MV-4-11 (cell line): ENCODE measurements at regions not wholly inside any gene's neighbourhood (a gene's known extent, or its start where the extent isn't known, plus 50 kb on each side); places are given as distances from the start of the nearest gene placed in this dataset.

ENCODE experiments used
- DNase-seq: peaks from one replicate; lab custom pipeline; 2025; lab: John Stamatoyannopoulos, UW

DNA sequence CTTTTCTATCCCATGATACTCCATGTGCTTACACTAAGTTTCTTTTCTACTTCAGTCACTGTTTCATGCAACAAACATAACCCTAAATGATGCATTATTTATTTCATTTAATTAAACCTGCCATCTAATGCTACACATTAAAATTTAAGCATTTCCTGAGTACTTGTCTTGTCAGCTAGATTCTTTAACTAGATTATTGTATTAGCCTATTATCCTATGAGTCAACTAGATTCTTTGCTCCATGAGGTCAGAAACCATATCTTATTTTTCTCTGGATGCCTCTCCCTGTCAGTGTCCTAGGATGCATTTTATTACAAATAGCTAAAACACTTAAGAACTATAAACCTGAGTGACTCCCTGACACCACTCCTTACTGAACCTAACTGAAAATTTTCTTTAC is 652.4 kb downstream of the SLC4A3 start:
- no peak for DNase-seq

DNA sequence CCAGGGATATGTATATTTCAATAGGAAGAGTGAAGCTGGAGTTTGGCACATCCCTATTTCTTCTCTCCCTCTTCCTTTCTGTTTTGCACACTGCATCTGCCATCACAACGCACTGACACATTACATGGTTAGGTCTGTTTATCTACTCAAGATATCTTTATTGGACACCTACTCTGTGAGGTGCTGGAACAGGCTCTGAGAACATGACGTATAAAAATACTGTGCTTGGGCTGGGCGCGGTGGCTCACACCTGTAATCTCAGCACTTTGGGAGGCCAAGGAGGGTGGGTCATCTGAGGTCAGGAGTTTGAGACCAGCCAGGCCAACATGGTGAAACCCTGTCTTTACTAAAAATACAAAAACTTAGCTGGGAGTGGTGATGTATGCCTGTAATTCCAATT is 653.3 kb downstream of the SLC4A3 start:
- no peak for DNase-seq

DNA sequence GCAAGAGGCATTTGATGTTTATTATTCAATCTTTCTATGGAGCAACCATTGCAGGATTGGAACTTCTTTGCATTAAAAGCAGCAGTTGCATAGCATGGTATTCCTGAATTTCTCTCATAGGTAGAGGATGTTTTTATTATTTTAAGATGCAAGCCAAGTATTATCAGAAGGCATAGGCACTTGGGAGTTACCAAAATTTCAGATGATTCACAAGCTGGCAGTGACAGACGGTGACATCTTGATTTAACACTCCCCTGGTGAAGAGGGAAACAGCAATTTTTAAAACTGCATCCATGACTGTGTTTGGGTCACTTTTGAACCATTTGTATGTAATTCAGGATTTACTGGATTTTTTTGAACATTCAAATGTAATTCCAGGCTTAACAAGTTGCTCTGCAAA is 654.3 kb downstream of the SLC4A3 start:
- DNase-seq, result no peak

- no peak for DNase-seq
Observed at GRCh38 chr2:220282236-220282635, 654.8 kb downstream of the SLC4A3 start.

- no peak for DNase-seq
Observed at GRCh38 chr2:220293966-220294365, 666.5 kb downstream of the SLC4A3 start.

DNA sequence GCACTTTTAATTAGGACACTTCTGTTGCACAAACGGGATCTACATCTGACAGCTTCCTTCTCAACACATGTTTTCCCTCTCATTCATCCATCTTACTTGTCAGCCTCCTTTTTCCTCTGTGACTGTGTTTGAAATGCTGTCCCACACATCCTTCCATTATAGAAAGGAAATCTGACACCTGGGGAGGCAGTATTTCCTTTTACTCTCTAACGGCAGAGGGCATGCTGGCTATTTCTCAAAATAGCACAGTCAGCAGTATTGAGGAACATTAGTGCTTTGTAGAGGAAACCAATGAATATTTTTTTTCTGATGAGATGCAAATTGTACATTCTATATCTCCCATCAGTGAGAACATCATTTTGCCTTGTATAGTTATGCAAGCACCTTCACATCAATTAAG is 668.7 kb downstream of the SLC4A3 start:
- no peak for DNase-seq

DNA sequence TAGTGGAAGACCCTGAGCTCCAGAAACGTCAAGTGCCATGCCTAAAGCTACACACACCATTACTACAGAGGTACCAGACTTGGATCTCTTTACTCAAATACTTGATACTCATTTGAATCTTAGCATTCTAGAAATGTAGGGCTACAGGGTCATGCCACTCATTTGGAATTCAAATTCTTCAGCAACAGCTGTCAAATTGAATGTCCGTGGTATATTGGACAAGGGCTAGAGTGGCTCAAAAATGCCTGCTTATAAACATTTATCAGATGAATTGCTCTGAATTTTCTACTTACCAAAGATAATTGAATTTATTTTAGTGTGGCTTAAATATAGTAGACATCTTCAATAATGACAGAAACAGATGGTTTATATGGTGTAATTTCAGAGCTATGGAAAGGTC is 669.7 kb downstream of the SLC4A3 start:
- no peak for DNase-seq

DNA sequence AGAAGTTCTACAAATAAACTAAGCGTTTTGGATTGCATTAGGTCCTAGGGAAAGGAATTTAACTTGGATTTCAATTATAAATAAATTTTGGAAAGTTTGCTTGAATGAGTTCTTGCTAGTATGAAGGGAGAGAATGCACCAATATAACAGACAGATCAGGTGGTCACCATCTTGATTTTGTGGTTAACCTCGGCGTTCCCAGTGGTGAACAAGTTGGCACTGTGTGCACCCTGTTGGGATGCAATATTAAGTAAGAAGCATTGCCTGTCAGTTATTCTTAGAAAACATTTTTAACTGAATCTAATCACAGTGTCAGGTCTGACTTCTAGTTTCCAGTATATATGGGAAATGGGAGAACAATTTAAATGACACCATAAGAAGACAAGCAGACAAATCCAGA is 673.4 kb downstream of the SLC4A3 start:
- no peak for DNase-seq

DNA sequence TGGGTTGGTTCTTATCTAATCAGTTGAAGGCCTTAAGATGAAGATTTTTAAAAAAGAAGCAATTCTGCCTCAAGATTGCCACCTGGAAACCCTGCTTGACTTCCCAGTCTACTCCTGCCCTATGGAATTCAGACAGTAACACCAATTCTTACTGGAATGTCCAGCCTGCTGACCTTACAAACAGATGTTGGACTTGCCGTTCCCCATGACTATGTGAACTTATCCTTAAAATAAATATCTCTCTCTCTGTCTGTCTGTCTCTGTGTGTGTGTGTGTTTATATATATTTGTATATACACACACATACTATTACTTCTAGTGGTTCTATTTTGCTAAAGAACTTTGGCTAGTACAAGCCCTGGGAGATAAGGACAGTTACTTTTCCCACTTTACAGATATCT is 675.3 kb downstream of the SLC4A3 start:
- DNase-seq, result no peak

DNA sequence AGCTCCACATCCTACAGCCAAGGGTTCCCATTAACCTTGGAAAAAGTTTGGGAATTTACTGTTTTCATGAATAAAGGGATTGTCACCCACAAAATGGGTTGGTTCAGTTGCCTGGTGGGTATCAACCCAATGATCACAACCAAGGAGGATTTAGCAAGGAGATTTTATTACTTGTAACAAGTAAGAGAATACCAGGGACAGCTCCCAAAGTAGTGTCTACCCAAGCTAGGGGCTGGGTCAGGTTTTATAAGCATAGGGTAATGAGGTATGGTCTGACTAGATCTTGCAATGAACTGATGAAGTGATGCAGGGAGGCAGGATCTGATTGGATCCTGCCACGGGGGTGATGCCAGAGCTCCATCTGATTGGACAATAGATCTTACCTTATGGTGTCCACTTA is 681.8 kb downstream of the SLC4A3 start:
- no peak for DNase-seq

DNA sequence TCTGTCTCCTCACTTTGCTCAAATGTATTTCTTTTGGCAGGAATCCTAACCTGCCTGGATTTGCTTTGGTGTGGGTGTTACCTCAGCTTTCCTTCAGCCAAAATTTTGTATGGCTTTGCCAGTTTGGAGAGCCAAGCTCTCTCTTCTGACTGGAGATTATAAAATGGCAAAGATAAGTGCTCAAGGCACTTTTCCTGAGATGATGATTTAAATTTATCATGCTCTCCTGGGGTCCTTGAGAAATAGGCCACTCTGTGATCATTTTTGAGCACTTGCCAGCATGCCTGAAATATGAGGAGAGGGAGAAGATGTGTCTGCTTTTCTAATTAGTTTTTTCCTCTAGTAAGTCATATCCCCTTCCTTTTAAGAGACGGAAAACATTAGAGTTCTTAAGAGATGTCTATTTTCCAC is 683.0 kb downstream of the SLC4A3 start:
- no peak for DNase-seq

- DNase-seq, result no peak
Observed at GRCh38 chr2:220315098-220315823, 687.8 kb downstream of the SLC4A3 start.

GRCh38 chr2:220318037-220318436 is 690.6 kb downstream of the SLC4A3 start:
- DNase-seq, result no peak

DNA sequence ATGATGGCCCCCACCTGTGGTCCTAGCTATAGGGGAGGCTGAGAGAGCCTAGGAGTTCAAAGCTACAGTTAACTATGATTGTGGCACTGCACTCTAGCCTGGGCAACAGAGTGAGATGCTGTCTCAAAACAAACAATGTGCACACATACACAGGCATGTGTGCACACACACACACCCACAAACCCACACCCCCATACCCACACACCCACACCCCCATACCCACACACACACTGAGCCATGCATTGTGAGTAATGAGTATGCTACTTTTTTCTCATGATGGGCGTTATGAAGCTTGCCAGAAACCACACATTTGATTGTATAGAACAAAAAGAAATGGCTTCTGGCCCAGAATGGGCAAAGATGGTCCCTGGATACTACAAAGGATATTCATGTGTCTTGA is 691.1 kb downstream of the SLC4A3 start:
- DNase-seq, result no peak

DNA sequence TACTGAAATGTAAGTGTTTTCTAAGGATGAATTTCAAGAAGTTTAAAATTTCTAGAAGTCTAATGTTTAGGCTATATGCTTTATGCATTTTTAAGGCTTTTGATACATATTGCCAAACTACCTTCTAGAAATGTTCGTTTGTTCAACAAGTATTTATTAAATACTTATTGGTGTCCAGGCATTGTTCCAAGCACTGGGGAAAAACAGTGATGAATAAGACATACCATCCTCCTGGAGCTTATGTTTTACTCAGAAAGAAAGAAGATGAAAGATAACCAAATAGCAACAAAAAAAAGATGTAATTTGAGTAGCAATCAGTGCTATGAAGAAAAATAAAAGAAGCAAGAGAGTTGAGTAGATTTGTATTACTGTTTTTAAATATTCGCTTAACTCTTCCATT is 692.9 kb downstream of the SLC4A3 start:
- DNase-seq, result no peak

DNA sequence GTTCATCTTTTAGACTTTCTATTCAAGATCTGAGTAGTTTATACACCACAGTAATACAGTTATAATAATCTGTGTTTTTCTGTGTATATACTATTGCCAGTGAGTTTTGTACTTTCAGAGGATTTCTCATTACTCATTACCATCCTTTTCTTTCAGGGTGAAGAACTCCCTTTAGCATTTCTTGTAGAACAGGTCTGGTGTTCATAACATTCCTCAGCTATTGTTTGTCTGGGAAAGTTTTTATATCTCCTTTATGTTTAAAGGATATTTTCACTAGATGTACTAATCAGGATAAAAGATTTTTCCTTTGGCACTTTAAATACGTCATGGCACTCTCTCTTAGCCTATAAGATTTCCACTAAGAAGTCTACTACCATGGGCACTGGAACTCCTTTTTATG is 705.5 kb downstream of the SLC4A3 start:
- no peak for DNase-seq

DNA sequence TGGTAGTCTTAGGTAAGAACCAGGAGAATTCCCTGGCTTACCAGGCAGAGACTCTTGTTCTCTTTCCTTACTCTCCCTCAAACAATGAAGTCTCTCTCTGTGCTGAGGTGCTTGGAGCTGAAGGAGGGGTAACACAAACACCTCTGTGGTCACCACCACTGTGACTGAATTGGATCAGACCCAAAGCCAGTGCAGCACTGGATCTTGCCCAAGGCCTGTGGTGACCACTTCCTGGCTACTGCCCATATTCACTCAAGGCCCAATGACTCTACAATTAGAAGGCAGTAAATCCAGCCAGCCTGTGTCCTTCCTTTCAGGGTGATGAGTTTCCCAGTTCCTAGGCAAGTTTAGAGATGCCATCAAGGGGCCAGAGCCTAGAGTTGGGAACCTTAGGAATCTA is 706.8 kb downstream of the SLC4A3 start:
- DNase-seq, result no peak

- no peak for DNase-seq
Observed at GRCh38 chr2:220334871-220335590, 707.6 kb downstream of the SLC4A3 start.

- peak; percentile 40 for DNase-seq
Observed at GRCh38 chr2:220335591-220335915, 708.1 kb downstream of the SLC4A3 start.

DNA sequence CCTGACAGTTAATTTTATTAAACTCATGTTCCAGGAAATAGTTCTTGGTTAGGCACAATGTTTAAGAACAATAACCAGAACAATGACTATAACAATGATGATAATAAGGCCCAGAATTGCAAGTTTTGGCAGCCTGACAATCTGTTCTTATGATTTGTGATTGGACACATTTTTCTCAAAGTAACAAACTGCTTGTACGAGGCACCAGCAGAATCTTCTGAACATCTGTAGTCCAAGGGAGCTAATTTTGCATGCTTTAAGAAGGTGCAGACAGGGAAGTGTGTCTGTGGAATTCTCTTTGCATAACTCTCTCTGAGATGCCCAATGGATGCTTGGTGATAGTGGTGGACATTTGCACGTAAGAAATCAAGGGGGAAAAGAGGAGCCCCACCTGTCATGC is 709.3 kb downstream of the SLC4A3 start:
- no peak for DNase-seq

- DNase-seq, result no peak
Observed at GRCh38 chr2:220337611-220338440, 710.4 kb downstream of the SLC4A3 start.

- DNase-seq, result no peak
Observed at GRCh38 chr2:220341014-220341413, 713.6 kb downstream of the SLC4A3 start.

DNA sequence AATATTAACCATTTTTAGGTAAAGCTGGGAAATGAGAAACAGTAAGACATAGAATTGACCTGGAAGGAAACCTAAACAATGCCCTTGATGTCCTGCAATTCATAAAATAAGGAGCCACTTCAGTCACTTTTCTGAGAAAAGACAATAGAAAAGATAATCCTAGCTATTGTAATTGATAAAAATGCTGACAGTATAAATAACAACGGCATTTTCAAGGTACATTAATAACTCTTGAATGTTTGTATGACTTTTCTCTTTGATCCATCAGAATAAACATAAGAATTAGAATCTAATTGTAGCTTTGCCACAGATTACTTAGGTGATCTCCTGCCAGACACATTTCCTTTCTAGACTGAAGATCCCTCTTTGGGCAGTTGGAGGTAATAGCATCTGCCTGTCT is 719.5 kb downstream of the SLC4A3 start:
- no peak for DNase-seq
